ENCODE measurements at regions not wholly inside any gene's neighbourhood (a gene's known extent, or its start where the extent isn't known, plus 50 kb on each side); places are given as distances from the start of the nearest gene placed in this dataset.

- TF ChIP-seq POLR2A (IDR thresholded peaks at IDR 0.05) (no peak), CTCF (IDR thresholded peaks at IDR 0.05) (no peak)
- no peak overlapping the region for H3K27ac ChIP-seq
- no peak for DNase-seq
Measured at GRCh38 chr4:36823199-36823967, 421.2 kb upstream of the NWD2 start.

GRCh38 chr4:36824682-36825081 is 419.9 kb upstream of the NWD2 start:
- Histone ChIP-seq H3K27ac (no peak overlapping the region), H3K4me3 (no peak overlapping the region), H3K36me3 (no peaks in the 10 kb centered on the region), H3K4me1 (no peaks in the 10 kb centered on the region), H3K27me3 (no peaks in the 10 kb centered on the region), H3K9me3 (no peaks in the 10 kb centered on the region)
- no peak for TF ChIP-seq CTCF (IDR thresholded peaks at IDR 0.05)
- no peak for TF ChIP-seq POLR2A (IDR thresholded peaks at IDR 0.05)
- no peak for DNase-seq

More at GRCh38 chr4:36823199-36823967, 421.2 kb upstream of the NWD2 start:
- Histone ChIP-seq H3K4me3 (no peak overlapping the region), H3K4me1 (no peaks in the 10 kb centered on the region), H3K9me3 (no peaks in the 10 kb centered on the region), H3K27me3 (no peaks in the 10 kb centered on the region), H3K36me3 (no peaks in the 10 kb centered on the region)

- no peak for DNase-seq
- Histone ChIP-seq H3K9me3 (no peaks in the 10 kb centered on the region), H3K27me3 (no peaks in the 10 kb centered on the region), H3K36me3 (no peaks in the 10 kb centered on the region), H3K4me1 (no peaks in the 10 kb centered on the region), H3K4me3 (no peak overlapping the region), H3K27ac (no peak overlapping the region)
- TF ChIP-seq POLR2A (IDR thresholded peaks at IDR 0.05) (no peak), CTCF (IDR thresholded peaks at IDR 0.05) (no peak)
Measured at GRCh38 chr4:36835246-36835645, 409.3 kb upstream of the NWD2 start.

DNA sequence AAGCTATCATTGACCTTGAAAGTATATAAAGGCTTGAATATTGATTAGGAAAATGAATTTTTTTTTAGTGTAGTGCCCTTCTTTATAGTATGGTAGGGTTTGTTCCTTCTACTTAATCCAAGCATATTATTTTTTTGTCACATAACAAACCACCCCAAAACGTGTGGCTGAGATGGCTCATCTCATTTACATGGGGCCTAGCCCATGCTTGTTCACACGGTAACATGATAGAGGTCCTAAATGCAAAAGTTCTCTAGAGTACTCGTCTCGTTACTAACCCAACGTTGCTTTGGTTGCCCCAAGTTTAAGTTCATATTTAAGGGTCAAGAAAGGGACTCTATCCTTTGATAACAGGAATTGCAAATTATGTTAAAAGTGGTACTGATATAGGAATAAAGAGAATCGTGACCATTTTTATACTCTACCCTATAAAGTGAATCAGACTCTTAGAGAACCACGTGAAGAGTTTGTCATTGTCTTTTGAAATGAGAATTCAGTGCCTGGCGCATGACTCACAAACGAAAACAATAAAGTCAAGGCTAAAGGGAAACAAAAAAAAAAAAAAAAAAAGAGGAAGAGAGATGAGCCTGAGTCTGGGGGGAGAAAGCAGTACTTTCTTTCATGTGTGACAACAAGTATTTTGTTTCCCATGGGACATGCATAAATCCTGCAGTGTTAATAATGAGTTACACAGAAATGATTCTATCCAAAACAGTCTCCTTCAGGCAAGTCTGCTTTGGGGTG is 402.8 kb upstream of the NWD2 start:
- no peak overlapping the region for H3K27ac ChIP-seq
- H3K4me1 ChIP-seq = no peaks in the 10 kb centered on the region
- DNase-seq = no peak
- no peaks in the 10 kb centered on the region for H3K9me3 ChIP-seq
- no peaks in the 10 kb centered on the region for H3K27me3 ChIP-seq
- H3K36me3 ChIP-seq = no peaks in the 10 kb centered on the region
- TF ChIP-seq POLR2A (IDR thresholded peaks at IDR 0.05) (no peak), CTCF (IDR thresholded peaks at IDR 0.05) (no peak)
- H3K4me3 ChIP-seq = no peak overlapping the region

DNA sequence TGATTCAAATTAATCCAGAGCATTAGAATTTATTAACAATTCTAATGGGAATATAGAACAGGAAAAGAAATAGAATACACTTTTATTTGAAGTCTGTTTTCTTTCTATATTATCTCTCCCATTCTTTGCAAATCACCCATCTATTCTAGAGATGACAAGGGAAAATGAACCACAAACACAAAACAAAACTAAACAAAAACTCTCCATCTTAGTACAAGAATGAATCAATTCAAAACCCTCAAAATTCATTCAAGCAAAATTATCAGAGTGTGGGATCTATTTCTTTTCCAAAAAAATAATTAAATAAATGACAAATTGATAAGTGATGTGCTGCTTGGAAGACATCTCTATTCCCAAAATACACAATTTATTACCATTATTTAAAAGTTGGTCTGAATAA is 400.1 kb upstream of the NWD2 start:
- Histone ChIP-seq H3K9me3 (no peaks in the 10 kb centered on the region), H3K27me3 (no peaks in the 10 kb centered on the region), H3K36me3 (no peaks in the 10 kb centered on the region), H3K27ac (no peak overlapping the region), H3K4me1 (no peaks in the 10 kb centered on the region), H3K4me3 (no peak overlapping the region)
- TF ChIP-seq CTCF (IDR thresholded peaks at IDR 0.05) (no peak), POLR2A (IDR thresholded peaks at IDR 0.05) (no peak)
- DNase-seq = no peak
